Neuronal stem cell (in vitro differentiated cells): ENCODE measurements at regions not wholly inside any gene's neighbourhood (a gene's known extent, or its start where the extent isn't known, plus 50 kb on each side); places are given as distances from the start of the nearest gene placed in this dataset.

Source experiments
- DNase-seq: peaks from one replicate; pipeline ENCODE4 v3.0.0-alpha.2; 2013; ENCODE audit warnings: low spot score
- H2AFZ ChIP-seq: one replicate; pipeline ENCODE4 v1.6.1; 2013; ENCODE audit warnings: mild to moderate bottlenecking, low read length, inconsistent platforms
- H2AK5ac ChIP-seq: 2 replicates; pipeline ENCODE4 v1.6.1; 2013; ENCODE audit warnings: low read depth, mild to moderate bottlenecking, inconsistent platforms, low read length, moderate library complexity, mixed read lengths
- H2BK120ac ChIP-seq: 2 replicates; pipeline ENCODE4 v1.6.1; 2013; ENCODE audit warnings: low read depth, mild to moderate bottlenecking, inconsistent platforms, low read length, moderate library complexity, mixed read lengths
- H2BK12ac ChIP-seq: one replicate; pipeline ENCODE4 v1.6.1; 2013; ENCODE audit warnings: low read length, inconsistent platforms
- H2BK15ac ChIP-seq: 2 replicates; pipeline ENCODE4 v1.6.1; 2013; ENCODE audit warnings: mild to moderate bottlenecking, low read length, inconsistent platforms, mixed read lengths
- H2BK5ac ChIP-seq: one replicate; pipeline ENCODE4 v1.6.1; 2013; ENCODE audit warnings: inconsistent platforms, mild to moderate bottlenecking, low read length, moderate library complexity
- H3K14ac ChIP-seq: one replicate; pipeline ENCODE4 v1.6.1; 2013; ENCODE audit warnings: low read length, inconsistent platforms
- H3K18ac ChIP-seq: 2 replicates; pipeline ENCODE4 v1.6.1; 2013; ENCODE audit warnings: low read length, inconsistent platforms
- H3K23ac ChIP-seq: 2 replicates; pipeline ENCODE4 v1.6.1; 2013; ENCODE audit warnings: low read depth, mild to moderate bottlenecking, mixed read lengths, low read length, inconsistent platforms; ENCODE audit not compliant: poor library complexity
- H3K27ac ChIP-seq: replicated peaks from 3 replicates; pipeline ENCODE4 v1.5.1; 2013; ENCODE audit warnings: low read length, inconsistent platforms
- H3K27me3 ChIP-seq, 3 experiments: 2 replicates each; pipeline ENCODE4 v1.6.1; 2013; ENCODE audit warnings: low read length in 3 of 3, mild to moderate bottlenecking in 2 of 3, inconsistent platforms in 1 of 3, low read depth in 1 of 3, mixed read lengths in 1 of 3, moderate library complexity in 1 of 3; ENCODE audit not compliant: control insufficient read depth in 3 of 3, insufficient read depth in 3 of 3
- H3K36me3 ChIP-seq, 2 donors: replicated peaks in 1 of 2; 2 replicates each; pipeline ENCODE4 v1.6.1; 2013; ENCODE audit warnings: low read length in 2 of 2; ENCODE audit not compliant: control insufficient read depth in 2 of 2, insufficient read depth in 2 of 2
- H3K4ac ChIP-seq: 2 replicates; pipeline ENCODE4 v1.6.1; 2013; ENCODE audit warnings: inconsistent platforms, mild to moderate bottlenecking, low read length, moderate library complexity
- H3K4me1 ChIP-seq, 2 donors: 1 replicate in 1 of 2; 2 replicates in 1 of 2; pipeline ENCODE4 v1.6.1; 2013; ENCODE audit warnings: low read length in 2 of 2, low read depth in 1 of 2; ENCODE audit not compliant: control insufficient read depth in 2 of 2, insufficient read depth in 1 of 2
- H3K4me2 ChIP-seq: one replicate; pipeline ENCODE4 v1.6.1; 2013; ENCODE audit warnings: mild to moderate bottlenecking, low read length, inconsistent platforms; ENCODE audit not compliant: insufficient read depth, poor library complexity, severe bottlenecking
- H3K4me3 ChIP-seq, 2 donors: 2 replicates each; pipeline ENCODE4 v1.5.1; 2013; ENCODE audit warnings: low read length in 2 of 2, mild to moderate bottlenecking in 2 of 2, inconsistent platforms in 1 of 2, moderate library complexity in 1 of 2
- H3K79me1 ChIP-seq: one replicate; pipeline ENCODE4 v1.6.1; 2013; ENCODE audit warnings: low read depth, mild to moderate bottlenecking, inconsistent platforms, low read length, moderate library complexity
- H3K9ac ChIP-seq: one replicate; pipeline ENCODE4 v1.6.1; 2013; ENCODE audit warnings: mild to moderate bottlenecking, low read depth, low read length, inconsistent platforms; ENCODE audit not compliant: poor library complexity
- H3K9me3 ChIP-seq, 2 donors: replicated peaks in 1 of 2; 2 replicates each; pipeline versions ENCODE3 to v1.6.1; 2013; ENCODE audit warnings: low read length in 2 of 2, mild to moderate bottlenecking in 2 of 2, inconsistent platforms in 1 of 2, low read depth in 1 of 2, mixed read lengths in 1 of 2, moderate library complexity in 1 of 2; ENCODE audit not compliant: control insufficient read depth in 2 of 2, insufficient read depth in 1 of 2
- H4K8ac ChIP-seq: one replicate; pipeline ENCODE4 v1.6.1; 2013; ENCODE audit warnings: low read depth, mild to moderate bottlenecking, inconsistent platforms, low read length, moderate library complexity
- H4K91ac ChIP-seq: one replicate; pipeline ENCODE4 v1.6.1; 2013; ENCODE audit warnings: low read length, low read depth, mild to moderate bottlenecking, inconsistent platforms; ENCODE audit not compliant: poor library complexity
- WGBS, 2 donors: extraction: QIAGEN DNeasy Blood & Tissue Kit; methylation state at CpG; one replicate each; pipeline ENCODE4 v1.1.7; 2013; ENCODE audit warnings: missing lambda C conversion rate in 2 of 2, mixed read lengths in 1 of 2; ENCODE audit not compliant: insufficient read length in 2 of 2, insufficient replicate concordance in 1 of 2; ENCODE audit errors: extremely low coverage in 2 of 2; 5-methylcytosine and 5-hydroxymethylcytosine counted together

DNA sequence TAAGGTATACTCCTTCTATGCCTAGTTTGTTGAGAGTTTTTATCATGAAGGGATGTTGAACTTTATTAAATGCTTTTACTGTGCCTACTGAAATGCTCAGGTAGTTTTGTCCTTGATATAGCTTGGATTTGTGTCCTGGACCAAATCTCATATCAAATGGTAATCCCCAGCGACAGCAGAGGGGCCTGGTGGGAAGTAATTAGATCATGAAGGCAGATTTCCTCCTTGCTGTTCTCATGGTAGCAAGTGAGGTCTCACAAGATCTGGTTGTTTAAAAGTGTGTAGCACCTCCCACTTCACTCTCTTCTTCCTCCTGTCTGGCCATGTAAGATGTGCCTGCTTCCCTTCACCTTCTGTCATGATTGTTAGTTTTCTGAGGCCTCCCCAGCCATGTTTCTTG is 78.2 kb downstream of the KIF2B start:
- Histone ChIP-seq H2BK120ac (no peak overlapping the region), H3K27me3 (no peaks in the 10 kb centered on the region), H3K14ac (no peak overlapping the region), H3K4me3 (no peak overlapping the region), H2BK15ac (no peak overlapping the region), H3K79me1 (no peaks in the 10 kb centered on the region), H3K23ac (no peak overlapping the region), H4K91ac (no peak overlapping the region), H3K4ac (no peak overlapping the region), H3K36me3 (no peaks in the 10 kb centered on the region), H3K9me3 (no peaks in the 10 kb centered on the region), H3K4me1 (peaks cover 0 to 2% of the 10 kb centered on the region in 2 donors), H2BK5ac (no peak overlapping the region), H2AFZ (no peak overlapping the region), H2BK12ac (no peak overlapping the region), H3K4me2 (no peak overlapping the region), H3K18ac (no peak overlapping the region), H4K8ac (no peak overlapping the region), H3K27ac (no peak overlapping the region), H2AK5ac (no peak overlapping the region), H3K9ac (no peak overlapping the region)
- no peak for DNase-seq
- WGBS, 2 donors = no CpG with 5 or more reads among the region's 1 CpG

DNA sequence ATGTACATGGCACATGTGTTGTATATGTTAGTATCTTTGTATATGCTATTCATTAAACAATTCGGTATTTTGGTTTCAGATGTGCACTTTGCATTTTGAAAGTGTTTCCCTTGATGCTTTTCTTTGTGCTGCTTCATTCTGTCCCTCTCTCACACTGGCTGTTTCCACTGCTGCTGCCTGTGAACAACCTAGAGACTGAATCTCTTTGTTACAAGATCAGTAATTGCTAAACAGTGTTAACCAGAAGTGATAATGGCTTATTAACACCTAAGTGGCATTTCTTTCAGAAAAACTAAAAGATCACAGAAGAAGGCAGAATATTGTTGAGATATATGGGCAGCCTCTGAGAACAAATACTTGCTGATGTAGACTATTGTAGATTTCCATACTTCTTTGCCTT is 84.7 kb downstream of the KIF2B start:
- no peak overlapping the region for H3K4ac ChIP-seq
- H2BK12ac ChIP-seq = no peak overlapping the region
- WGBS, 2 donors = no CpG with 5 or more reads among the region's 1 CpG
- H2BK15ac ChIP-seq = no peak overlapping the region
- no peaks in the 10 kb centered on the region for H3K36me3 ChIP-seq
- no peak overlapping the region for H2BK5ac ChIP-seq
- no peak overlapping the region for H2AFZ ChIP-seq
- H2AK5ac ChIP-seq = no peak overlapping the region
- H3K79me1 ChIP-seq = no peaks in the 10 kb centered on the region
- H3K4me2 ChIP-seq = no peak overlapping the region
- peaks cover 0 to 3% (median 0%) of the 10 kb centered on the region in 3 experiments for H3K27me3 ChIP-seq
- no peak overlapping the region for H3K23ac ChIP-seq
- no peak overlapping the region for H4K91ac ChIP-seq
- H3K27ac ChIP-seq = no peak overlapping the region
- H3K9ac ChIP-seq = no peak overlapping the region
- H3K14ac ChIP-seq = no peak overlapping the region
- H3K4me1 ChIP-seq = no peaks in the 10 kb centered on the region
- no peak overlapping the region for H4K8ac ChIP-seq
- no peak for DNase-seq
- no peak overlapping the region for H3K18ac ChIP-seq
- H2BK120ac ChIP-seq = no peak overlapping the region
- H3K4me3 ChIP-seq = no peak overlapping the region
- H3K9me3 ChIP-seq = no peaks in the 10 kb centered on the region

DNA sequence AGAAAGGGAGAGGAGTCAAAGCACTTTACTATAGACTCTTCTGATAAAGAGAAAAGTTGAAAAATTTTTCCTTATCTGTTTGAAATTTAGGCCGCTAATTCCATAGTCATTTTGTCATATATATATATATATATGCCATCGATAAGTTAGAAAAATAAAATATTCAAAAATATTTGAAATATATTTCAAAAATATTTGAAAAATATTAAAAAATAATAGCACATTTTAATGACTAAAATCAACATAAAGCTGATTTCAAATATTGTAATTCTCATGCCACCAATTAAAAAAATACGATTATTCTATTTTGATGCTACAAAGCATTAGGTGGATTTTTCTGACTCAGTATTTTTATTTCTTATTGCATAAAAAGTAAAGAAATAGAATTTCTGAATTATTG is 87.1 kb downstream of the KIF2B start:
- no peak overlapping the region for H2BK12ac ChIP-seq
- WGBS, 2 donors = no CpG with 5 or more reads among the region's 3 CpGs
- H3K23ac ChIP-seq = no peak overlapping the region
- no peak overlapping the region for H2BK5ac ChIP-seq
- no peak overlapping the region for H3K9ac ChIP-seq
- no peak overlapping the region for H3K14ac ChIP-seq
- no peak overlapping the region for H2AFZ ChIP-seq
- no peak overlapping the region for H2AK5ac ChIP-seq
- H3K79me1 ChIP-seq = no peaks in the 10 kb centered on the region
- H3K27me3 ChIP-seq = peaks cover 0 to 3% (median 0%) of the 10 kb centered on the region in 3 experiments
- no peak overlapping the region for H4K91ac ChIP-seq
- H3K4ac ChIP-seq = no peak overlapping the region
- H3K4me2 ChIP-seq = no peak overlapping the region
- no peak overlapping the region for H3K18ac ChIP-seq
- H2BK15ac ChIP-seq = no peak overlapping the region
- DNase-seq = no peak
- H4K8ac ChIP-seq = no peak overlapping the region
- no peak overlapping the region for H2BK120ac ChIP-seq
- H3K27ac ChIP-seq = no peak overlapping the region
- no peaks in the 10 kb centered on the region for H3K4me1 ChIP-seq
- no peaks in the 10 kb centered on the region for H3K9me3 ChIP-seq
- no peaks in the 10 kb centered on the region for H3K36me3 ChIP-seq
- no peak overlapping the region for H3K4me3 ChIP-seq

DNA sequence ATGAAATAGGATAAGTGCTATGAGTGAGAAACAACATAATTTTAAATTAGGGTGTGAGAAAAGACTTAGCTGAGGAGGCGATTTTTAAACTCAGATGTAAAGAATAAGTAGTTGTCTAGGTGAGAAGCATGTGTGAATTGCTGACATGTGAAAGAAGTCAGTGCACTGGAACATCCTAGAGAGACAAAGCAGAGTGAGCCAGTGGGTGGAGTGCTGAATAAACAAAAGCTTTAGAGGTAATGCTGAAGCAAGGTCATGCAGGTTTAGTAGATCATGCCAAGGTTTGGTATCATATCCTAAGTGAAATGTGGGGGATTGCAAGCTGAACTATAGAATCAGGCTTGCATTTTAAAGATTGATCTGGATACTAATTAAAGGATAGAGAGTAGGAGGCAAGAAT is 89.4 kb downstream of the KIF2B start:
- no peak overlapping the region for H2BK12ac ChIP-seq
- DNase-seq = no peak
- H3K4me1 ChIP-seq = no peaks in the 10 kb centered on the region
- H2BK5ac ChIP-seq = no peak overlapping the region
- H3K36me3 ChIP-seq = no peaks in the 10 kb centered on the region
- H3K27ac ChIP-seq = no peak overlapping the region
- no peak overlapping the region for H2AFZ ChIP-seq
- H3K79me1 ChIP-seq = no peaks in the 10 kb centered on the region
- no peak overlapping the region for H2BK15ac ChIP-seq
- peaks cover 0 to 3% (median 0%) of the 10 kb centered on the region in 3 experiments for H3K27me3 ChIP-seq
- H4K91ac ChIP-seq = no peak overlapping the region
- no peak overlapping the region for H3K14ac ChIP-seq
- H3K9me3 ChIP-seq = no peaks in the 10 kb centered on the region
- H4K8ac ChIP-seq = no peak overlapping the region
- H3K4me2 ChIP-seq = no peak overlapping the region
- no peak overlapping the region for H2AK5ac ChIP-seq
- WGBS, 2 donors = no CpG with 5 or more reads among the region's 1 CpG
- no peak overlapping the region for H2BK120ac ChIP-seq
- H3K23ac ChIP-seq = no peak overlapping the region
- H3K4ac ChIP-seq = no peak overlapping the region
- no peak overlapping the region for H3K9ac ChIP-seq
- no peak overlapping the region for H3K4me3 ChIP-seq
- H3K18ac ChIP-seq = no peak overlapping the region
